Calu3 (cell line): ENCODE measurements at regions not wholly inside any gene's neighbourhood (a gene's known extent, or its start where the extent isn't known, plus 50 kb on each side); places are given as distances from the start of the nearest gene placed in this dataset.

Experiments
- BruUV-seq: library from RNA; stranded (reverse); fragments of 400-500 nt; replicated peaks from 2 replicates; lab custom pipeline; 2021; lab: Mats Ljungman, UMichigan
- CTCF ChIA-PET: fragments of 300-600 bp; sonication (Branson Sonifier 250); formaldehyde crosslinking; loops from one replicate; lab custom pipeline; 2022; ENCODE audit warnings: antibody characterized with exemption; lab: Charles Lee
- DNase-seq: peaks from one replicate; pipeline ENCODE4 v3.0.0; 2022
- H3K27ac Mint-ChIP-seq: one replicate; pipeline ENCODE4 v1.8.0; 2022; ENCODE audit warnings: mixed read lengths; ENCODE audit not compliant: unreplicated experiment
- H3K27me3 Mint-ChIP-seq: one replicate; pipeline ENCODE4 v1.8.0; 2022; ENCODE audit warnings: mixed read lengths; ENCODE audit not compliant: unreplicated experiment
- H3K36me3 Mint-ChIP-seq: one replicate; pipeline ENCODE4 v1.8.0; 2022; ENCODE audit warnings: mild to moderate bottlenecking, moderate library complexity, mixed read lengths; ENCODE audit not compliant: insufficient read depth, unreplicated experiment
- H3K4me1 Mint-ChIP-seq: one replicate; pipeline ENCODE4 v1.8.0; 2022; ENCODE audit warnings: mild to moderate bottlenecking, low read depth, mixed read lengths; ENCODE audit not compliant: unreplicated experiment
- H3K4me3 Mint-ChIP-seq: one replicate; pipeline ENCODE4 v1.8.0; 2022; ENCODE audit warnings: mild to moderate bottlenecking, low read depth, moderate library complexity, mixed read lengths; ENCODE audit not compliant: unreplicated experiment
- H3K9me3 Mint-ChIP-seq: one replicate; pipeline ENCODE4 v1.8.0; 2022; ENCODE audit warnings: low read depth, mixed read lengths; ENCODE audit not compliant: unreplicated experiment
- CTCF ChIP-seq: fragments of 200-600 bp; IDR thresholded peaks from one replicate; pipeline ENCODE4 v1.8.0; 2022; ENCODE audit warnings: antibody characterized with exemption; ENCODE audit not compliant: unreplicated experiment
- intact Hi-C: fragments of 100-400 bp; cut with micrococcal nuclease; formaldehyde crosslinking; loops from one replicate; pipeline ENCODE4 v1.10.0; 2022; ENCODE audit not compliant: unreplicated experiment

DNA sequence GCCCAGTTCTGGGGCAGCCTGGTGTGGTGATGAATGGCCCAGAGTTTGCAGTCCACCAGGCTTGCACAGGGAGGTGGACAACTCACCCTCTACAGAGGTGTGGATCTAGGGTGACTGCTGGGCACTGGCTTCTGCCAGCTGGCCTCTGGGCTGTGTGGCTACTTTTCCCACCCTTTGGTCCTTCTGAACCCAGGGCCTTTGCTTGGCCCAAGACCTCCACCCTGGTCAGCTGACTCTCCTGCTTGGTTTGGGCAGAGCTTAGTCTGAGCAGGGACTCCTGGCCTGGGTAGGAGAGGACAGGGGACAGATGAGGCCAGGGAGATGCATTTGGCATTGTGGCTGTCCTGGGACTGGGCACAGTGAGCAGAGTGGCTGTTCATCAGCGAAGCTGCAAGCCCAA lies 83.0 kb upstream of the SHANK2 start:
- no TSS peak for BruUV-seq
- Mint-ChIP-seq H3K4me3 (no peak overlapping the region), H3K27ac (no peak overlapping the region), H3K36me3 (no peaks in the 10 kb centered on the region), H3K4me1 (no peaks in the 10 kb centered on the region), H3K27me3 (peaks cover 36% of the 10 kb centered on the region), H3K9me3 (peaks cover 3% of the 10 kb centered on the region)
- intact Hi-C loops, result no loop called here
- TF ChIP-seq CTCF, result no peak
- CTCF ChIA-PET, result no interaction called here
- no peak for DNase-seq

- Mint-ChIP-seq H3K27ac (no peak overlapping the region), H3K9me3 (peaks cover 3% of the 10 kb centered on the region), H3K27me3 (peaks cover 35% of the 10 kb centered on the region), H3K4me3 (no peak overlapping the region), H3K36me3 (no peaks in the 10 kb centered on the region), H3K4me1 (no peaks in the 10 kb centered on the region)
- BruUV-seq, result no TSS peak
- no peak for TF ChIP-seq CTCF
- intact Hi-C loops, result no loop called here
- CTCF ChIA-PET, result interaction anchor here (0.6 kb wide), 1 partner anchor 159 kb away, joined by 5 read pairs; no protein-coding TSS in a partner anchor
- no peak for DNase-seq
These were observed 81.8 kb upstream of the SHANK2 start for GRCh38 chr11:71334191-71334590.

DNA sequence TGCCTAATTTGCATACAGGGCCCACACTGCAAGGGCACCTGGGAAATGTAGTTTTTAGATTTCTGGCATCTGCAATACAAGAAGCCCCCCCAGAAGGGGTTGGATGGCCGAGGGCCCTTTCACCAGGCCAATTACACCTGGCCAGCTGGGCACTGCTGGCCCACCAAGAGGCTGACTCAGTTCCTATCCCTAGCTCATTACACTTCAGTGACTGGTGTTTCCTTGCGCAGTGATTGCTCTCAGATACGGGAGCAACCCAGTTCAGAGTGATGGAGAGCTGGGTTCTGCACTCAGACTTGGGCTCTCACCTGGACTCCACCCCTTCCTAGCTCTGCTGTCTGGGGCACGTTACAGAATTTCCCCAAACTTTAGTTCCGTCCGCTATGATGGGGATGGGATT lies 81.1 kb upstream of the SHANK2 start:
- H3K27ac Mint-ChIP-seq, result no peak overlapping the region
- no TSS peak for BruUV-seq
- H3K9me3 Mint-ChIP-seq, result peaks cover 3% of the 10 kb centered on the region
- intact Hi-C loops, result no loop called here
- CTCF ChIA-PET, result interaction anchor here (0.6 kb wide), 1 partner anchor 429 kb away, joined by 3 read pairs; no protein-coding TSS in a partner anchor
- H3K36me3 Mint-ChIP-seq, result no peaks in the 10 kb centered on the region
- H3K4me1 Mint-ChIP-seq, result no peaks in the 10 kb centered on the region
- no peak overlapping the region for H3K4me3 Mint-ChIP-seq
- DNase-seq, result no peak
- peaks cover 27% of the 10 kb centered on the region for H3K27me3 Mint-ChIP-seq
- TF ChIP-seq CTCF, result no peak

DNA sequence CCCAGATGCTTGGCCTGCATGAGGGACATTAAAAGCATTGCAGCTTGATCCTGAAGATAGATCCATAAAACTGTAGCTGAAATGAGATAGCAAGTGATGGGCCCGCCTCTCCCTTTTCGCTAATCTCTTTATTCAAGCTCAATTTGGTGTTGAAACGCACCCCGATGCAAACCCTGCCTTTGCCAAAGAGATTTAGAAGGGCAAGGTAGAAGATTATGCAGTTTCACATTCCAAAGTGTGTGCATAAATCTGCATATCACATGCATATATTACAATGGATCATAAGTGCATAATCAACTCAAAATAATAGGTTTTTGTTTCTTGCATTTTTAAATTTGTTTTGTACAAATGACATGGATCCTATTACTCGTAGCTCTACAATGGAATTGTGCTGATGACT lies 80.1 kb upstream of the SHANK2 start:
- DNase-seq, result no peak
- intact Hi-C loops, result no loop called here
- Mint-ChIP-seq H3K4me1 (no peaks in the 10 kb centered on the region), H3K27ac (no peak overlapping the region), H3K4me3 (no peak overlapping the region), H3K9me3 (peaks cover 3% of the 10 kb centered on the region), H3K36me3 (no peaks in the 10 kb centered on the region), H3K27me3 (peaks cover 25% of the 10 kb centered on the region)
- no peak for TF ChIP-seq CTCF
- BruUV-seq, result no TSS peak
- CTCF ChIA-PET, result no interaction called here
